Thymus (tissue), 11 donors: ENCODE measurements at regions not wholly inside any gene's neighbourhood (a gene's known extent, or its start where the extent isn't known, plus 50 kb on each side); places are given as distances from the start of the nearest gene placed in this dataset.

Experiments
- DNase-seq, 9 donors: peaks; one replicate each; pipeline ENCODE4 v3.0.0-alpha.2; 2013; ENCODE audit warnings: low spot score in 9 of 9, low read depth in 6 of 9, missing footprints in 1 of 9
- H3K27ac ChIP-seq, 2 donors: one replicate each; pipeline ENCODE4 v1.5.1; 2013; ENCODE audit warnings: control low read depth in 1 of 2, low read depth in 1 of 2, low read length in 1 of 2, mild to moderate bottlenecking in 1 of 2, moderate library complexity in 1 of 2
- H3K27me3 ChIP-seq, 2 donors: one replicate each; pipeline ENCODE4 v1.5.1; 2013; ENCODE audit warnings: low read length in 1 of 2; ENCODE audit not compliant: control insufficient read depth in 2 of 2, insufficient read depth in 1 of 2
- H3K36me3 ChIP-seq, 2 donors: one replicate each; pipeline ENCODE4 v1.5.1; 2013; ENCODE audit warnings: low read length in 1 of 2, mild to moderate bottlenecking in 1 of 2, moderate library complexity in 1 of 2; ENCODE audit not compliant: control insufficient read depth in 2 of 2, insufficient read depth in 2 of 2
- H3K4me1 ChIP-seq, 2 donors: one replicate each; pipeline ENCODE4 v1.5.1; 2013; ENCODE audit warnings: low read length in 2 of 2; ENCODE audit not compliant: control insufficient read depth in 2 of 2, insufficient read depth in 2 of 2
- H3K4me3 ChIP-seq, 2 donors: one replicate each; pipeline ENCODE4 v1.5.1; 2013; ENCODE audit warnings: low read length in 2 of 2, control low read depth in 1 of 2, mild to moderate bottlenecking in 1 of 2
- H3K9me3 ChIP-seq, 2 donors: one replicate each; pipeline ENCODE4 v1.5.1; 2013; ENCODE audit warnings: low read length in 1 of 2, mild to moderate bottlenecking in 1 of 2; ENCODE audit not compliant: control insufficient read depth in 2 of 2, insufficient read depth in 1 of 2
- WGBS: extraction: QIAGEN DNeasy Blood & Tissue Kit; methylation state at CpG from one replicate; pipeline ENCODE4 v1.1.7; 2013; 5-methylcytosine and 5-hydroxymethylcytosine counted together
- donor health status: healthy.

GRCh38 chr10:121041906-121042305 is 190.7 kb downstream of the WDR11 start:
- Histone ChIP-seq H3K27me3 (no peaks in the 10 kb centered on the region), H3K27ac (no peak overlapping the region), H3K9me3 (no peaks in the 10 kb centered on the region), H3K4me3 (no peak overlapping the region), H3K4me1 (no peaks in the 10 kb centered on the region), H3K36me3 (no peaks in the 10 kb centered on the region)
- DNase-seq, result no peak
- WGBS, result 93% methylated on average over 3 of the region's 3 CpGs

- Histone ChIP-seq H3K4me3 (no peak overlapping the region), H3K36me3 (no peaks in the 10 kb centered on the region), H3K4me1 (no peaks in the 10 kb centered on the region), H3K9me3 (no peaks in the 10 kb centered on the region), H3K27ac (no peak overlapping the region), H3K27me3 (no peaks in the 10 kb centered on the region)
- 87% methylated on average over 3 of the region's 3 CpGs for WGBS
- no peak for DNase-seq
Measured at GRCh38 chr10:121042342-121042741, 191.2 kb downstream of the WDR11 start.

- WGBS, result 89% methylated on average over 20 of the region's 20 CpGs
- DNase-seq, result no peak
Measured at GRCh38 chr10:121043124-121043849, 192.1 kb downstream of the WDR11 start.

GRCh38 chr10:121048749-121049148 is 197.6 kb downstream of the WDR11 start:
- H3K27ac ChIP-seq, result no peak overlapping the region
- WGBS, result 95% methylated on average over 3 of the region's 3 CpGs
- no peaks in the 10 kb centered on the region for H3K4me1 ChIP-seq
- no peaks in the 10 kb centered on the region for H3K27me3 ChIP-seq
- no peak overlapping the region for H3K4me3 ChIP-seq
- no peaks in the 10 kb centered on the region for H3K9me3 ChIP-seq
- H3K36me3 ChIP-seq, result no peaks in the 10 kb centered on the region
- no peak for DNase-seq

More at GRCh38 chr10:121043124-121043849, 192.1 kb downstream of the WDR11 start:
- no peak overlapping the region for H3K27ac ChIP-seq
- H3K36me3 ChIP-seq, result no peaks in the 10 kb centered on the region
- H3K27me3 ChIP-seq, result no peaks in the 10 kb centered on the region
- no peaks in the 10 kb centered on the region for H3K9me3 ChIP-seq
- no peaks in the 10 kb centered on the region for H3K4me1 ChIP-seq
- H3K4me3 ChIP-seq, result no peak overlapping the region

GRCh38 chr10:121049489-121049888 is 198.3 kb downstream of the WDR11 start:
- WGBS, result 89% methylated on average over 2 of the region's 2 CpGs
- Histone ChIP-seq H3K27ac (no peak overlapping the region), H3K4me1 (no peaks in the 10 kb centered on the region)

GRCh38 chr10:121049923-121050322 is 198.8 kb downstream of the WDR11 start:
- Histone ChIP-seq H3K4me3 (no peak overlapping the region), H3K36me3 (no peaks in the 10 kb centered on the region), H3K9me3 (no peaks in the 10 kb centered on the region), H3K27me3 (no peaks in the 10 kb centered on the region), H3K27ac (no peak overlapping the region), H3K4me1 (no peaks in the 10 kb centered on the region)
- no peak for DNase-seq
- WGBS, result 91% methylated on average over 1 of the region's 1 CpG

More at GRCh38 chr10:121049489-121049888, 198.3 kb downstream of the WDR11 start:
- Histone ChIP-seq H3K4me3 (no peak overlapping the region), H3K27me3 (no peaks in the 10 kb centered on the region), H3K9me3 (no peaks in the 10 kb centered on the region), H3K36me3 (no peaks in the 10 kb centered on the region)
- DNase-seq, result no peak

GRCh38 chr10:121051171-121051570 is 200.0 kb downstream of the WDR11 start:
- DNase-seq, result no peak
- H3K4me1 ChIP-seq, result no peaks in the 10 kb centered on the region

GRCh38 chr10:121051696-121052279 is 200.6 kb downstream of the WDR11 start:
- no peaks in the 10 kb centered on the region for H3K27me3 ChIP-seq
- 79% methylated on average over 3 of the region's 3 CpGs for WGBS
- H3K9me3 ChIP-seq, result no peaks in the 10 kb centered on the region
- no peaks in the 10 kb centered on the region for H3K36me3 ChIP-seq
- H3K4me3 ChIP-seq, result no peak overlapping the region
- H3K4me1 ChIP-seq, result no peaks in the 10 kb centered on the region
- no peak for DNase-seq
- H3K27ac ChIP-seq, result peak overlapping the region in 1 of 2 donors; percentile 19

More at GRCh38 chr10:121051171-121051570, 200.0 kb downstream of the WDR11 start:
- WGBS, result 92% methylated on average over 3 of the region's 3 CpGs
- H3K27me3 ChIP-seq, result no peaks in the 10 kb centered on the region
- H3K9me3 ChIP-seq, result no peaks in the 10 kb centered on the region
- no peak overlapping the region for H3K4me3 ChIP-seq
- H3K36me3 ChIP-seq, result no peaks in the 10 kb centered on the region
- peak overlapping the region in 1 of 2 donors; percentile 19 for H3K27ac ChIP-seq

- H3K4me3 ChIP-seq, result no peak overlapping the region
- H3K27me3 ChIP-seq, result no peaks in the 10 kb centered on the region
- H3K27ac ChIP-seq, result no peak overlapping the region
- no peaks in the 10 kb centered on the region for H3K36me3 ChIP-seq
- no peaks in the 10 kb centered on the region for H3K9me3 ChIP-seq
- 94% methylated on average over 3 of the region's 3 CpGs for WGBS
- no peak for DNase-seq
- H3K4me1 ChIP-seq, result no peaks in the 10 kb centered on the region
Measured at GRCh38 chr10:121053151-121053550, 202.0 kb downstream of the WDR11 start.
